GM19193 (cell line): ENCODE measurements at regions not wholly inside any gene's neighbourhood (a gene's known extent, or its start where the extent isn't known, plus 50 kb on each side); places are given as distances from the start of the nearest gene placed in this dataset.

Source experiments
- POLR2A ChIP-seq: IDR thresholded peaks from 4 replicates; pipeline ENCODE4 v1.6.1; 2011; ENCODE audit not compliant: insufficient read depth, insufficient read length; ENCODE audit errors: extremely low read depth

- no peak for TF ChIP-seq POLR2A
Observed at GRCh38 chr5:173798127-173798810, 89.9 kb upstream of the CPEB4 start.

- no peak for TF ChIP-seq POLR2A
Observed at GRCh38 chr5:173800340-173800739, 87.8 kb upstream of the CPEB4 start.

- TF ChIP-seq POLR2A, result no peak
Observed at GRCh38 chr5:173801006-173801405, 87.1 kb upstream of the CPEB4 start.

GRCh38 chr5:173802670-173803165 lies 85.4 kb upstream of the CPEB4 start:
- no peak for TF ChIP-seq POLR2A

- no peak for TF ChIP-seq POLR2A
Observed at GRCh38 chr5:173804579-173804978, 83.6 kb upstream of the CPEB4 start.

- no peak for TF ChIP-seq POLR2A
Observed at GRCh38 chr5:173806270-173807035, 81.7 kb upstream of the CPEB4 start.

GRCh38 chr5:173807181-173807655 lies 80.9 kb upstream of the CPEB4 start:
- TF ChIP-seq POLR2A, result no peak

GRCh38 chr5:173808079-173808808 lies 79.9 kb upstream of the CPEB4 start:
- no peak for TF ChIP-seq POLR2A

GRCh38 chr5:173809014-173809413 lies 79.1 kb upstream of the CPEB4 start:
- TF ChIP-seq POLR2A, result no peak

- no peak for TF ChIP-seq POLR2A
Observed at GRCh38 chr5:173812811-173813550, 75.2 kb upstream of the CPEB4 start.

GRCh38 chr5:173814053-173814452 lies 74.1 kb upstream of the CPEB4 start:
- TF ChIP-seq POLR2A, result no peak

- no peak for TF ChIP-seq POLR2A
Observed at GRCh38 chr5:173815571-173815970, 72.6 kb upstream of the CPEB4 start.

GRCh38 chr5:173816728-173817127 lies 71.4 kb upstream of the CPEB4 start:
- no peak for TF ChIP-seq POLR2A

- no peak for TF ChIP-seq POLR2A
Observed at GRCh38 chr5:173817561-173817960, 70.6 kb upstream of the CPEB4 start.

GRCh38 chr5:173819521-173819920 lies 68.6 kb upstream of the CPEB4 start:
- no peak for TF ChIP-seq POLR2A

- no peak for TF ChIP-seq POLR2A
Observed at GRCh38 chr5:173823274-173823644, 64.9 kb upstream of the CPEB4 start.
